ENCODE measurements at regions not wholly inside any gene's neighbourhood (a gene's known extent, or its start where the extent isn't known, plus 50 kb on each side); places are given as distances from the start of the nearest gene placed in this dataset.

GRCh38 chr4:135966936-135967335 lies 1565.4 kb downstream of the PCDH18 start:
- Histone ChIP-seq H3K36me3 (replicated peaks in 1 of 2; ENCODE audit: control extremely low read depth in 1 of 2, control insufficient read depth in 1 of 2, extremely low read depth in 1 of 2, insufficient read depth in 2 of 2, low read length in 1 of 2) (no peaks in the 10 kb centered on the region), H3K4me1 (ENCODE audit: control insufficient read depth in 2 of 2, insufficient read depth in 2 of 2, low read length in 2 of 2) (no peaks in the 10 kb centered on the region), H3K4me2 (replicated peaks; ENCODE audit: low read depth, low read length, poor library complexity, severe bottlenecking) (no peak overlapping the region), H2AFZ (ENCODE audit: insufficient read depth, low read depth, low read length, poor library complexity, severe bottlenecking) (no peak overlapping the region), H3K9ac (ENCODE audit: low read length) (no peak overlapping the region), H3K4me3 (ENCODE audit: control extremely low read depth in 1 of 5, extremely low read depth in 1 of 5, insufficient read depth in 1 of 5, low read depth in 2 of 5, low read length in 4 of 5) (no peak overlapping the region), H3K27ac (ENCODE audit: low read length in 2 of 2) (no peak overlapping the region), H3K79me2 (ENCODE audit: control insufficient read depth, insufficient read depth, low read length) (no peaks in the 10 kb centered on the region), H3K9me3 (ENCODE audit: control extremely low read depth in 1 of 3, control insufficient read depth in 2 of 3, insufficient read depth in 1 of 3, low read length in 2 of 3) (peaks cover 0 to 1% (median 0%) of the 10 kb centered on the region in 3 donors), H4K20me1 (ENCODE audit: control insufficient read depth, insufficient read depth, low read length, poor library complexity, severe bottlenecking) (no peaks in the 10 kb centered on the region), H3K27me3 (replicated peaks in 1 of 4; ENCODE audit: control extremely low read depth in 1 of 4, control insufficient read depth in 3 of 4, insufficient read depth in 4 of 4, low read length in 3 of 4) (no peaks in the 10 kb centered on the region)
- WGBS (ENCODE audit: insufficient coverage): no CpG with 5 or more reads among the region's 1 CpG
- intact Hi-C loops (cut with micrococcal nuclease): no loop called here
- ChIA-PET POLR2A (no interaction called here), CTCF (no interaction called here)
- Mint-ChIP-seq H3K9me3 (ENCODE audit: insufficient read depth) (no peaks in the 10 kb centered on the region), H3K27me3 (no peaks in the 10 kb centered on the region), H3K27ac (no peak overlapping the region), H3K4me1 (no peaks in the 10 kb centered on the region), H3K4me3 (no peak overlapping the region)
- TF ChIP-seq CTCF (IDR thresholded peaks at IDR 0.05) (no peak), EZH2 (IDR thresholded peaks at IDR 0.05; ENCODE audit: borderline replicate concordance, insufficient read depth, low read depth, low read length, poor library complexity, severe bottlenecking) (no peak)
- ATAC-seq (ENCODE audit: low read depth) (no peak), DNase-seq (no peak)

DNA sequence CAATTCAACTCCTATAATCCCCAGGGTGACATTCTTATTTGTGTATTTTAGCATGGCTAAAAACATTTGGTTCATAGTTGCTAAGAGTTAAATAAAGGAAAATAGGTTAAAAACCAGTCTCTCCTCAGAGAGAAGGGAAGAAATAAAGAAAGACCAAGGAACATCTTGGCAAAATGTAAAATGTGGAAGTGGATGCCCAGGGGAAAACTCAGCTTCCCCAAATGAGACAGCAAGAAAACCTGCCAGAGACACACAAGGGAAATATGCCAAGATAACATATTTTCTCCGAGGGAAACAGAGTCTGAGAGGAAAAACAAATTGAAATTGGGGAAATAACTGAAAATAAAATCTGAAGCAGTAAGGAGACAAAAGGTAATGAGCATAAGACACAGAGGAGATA lies 1569.3 kb downstream of the PCDH18 start:
- POLR2A ChIA-PET: no interaction called here
- no peaks in the 10 kb centered on the region for H3K9me3 ChIP-seq (ENCODE audit: control extremely low read depth in 1 of 3, control insufficient read depth in 2 of 3, insufficient read depth in 1 of 3, low read length in 2 of 3)
- no peak overlapping the region for H3K4me2 ChIP-seq (replicated peaks; ENCODE audit: low read depth, low read length, poor library complexity, severe bottlenecking)
- CTCF ChIA-PET: no interaction called here
- H3K4me3 ChIP-seq (ENCODE audit: control extremely low read depth in 1 of 5, extremely low read depth in 1 of 5, insufficient read depth in 1 of 5, low read depth in 2 of 5, low read length in 4 of 5): no peak overlapping the region
- Mint-ChIP-seq H3K4me1 (no peaks in the 10 kb centered on the region), H3K4me3 (no peak overlapping the region), H3K27me3 (no peaks in the 10 kb centered on the region), H3K27ac (no peak overlapping the region), H3K9me3 (ENCODE audit: insufficient read depth) (no peaks in the 10 kb centered on the region)
- H3K36me3 ChIP-seq (replicated peaks in 1 of 2; ENCODE audit: control extremely low read depth in 1 of 2, control insufficient read depth in 1 of 2, extremely low read depth in 1 of 2, insufficient read depth in 2 of 2, low read length in 1 of 2): no peaks in the 10 kb centered on the region
- no peak overlapping the region for H3K27ac ChIP-seq (ENCODE audit: low read length in 2 of 2)
- no peaks in the 10 kb centered on the region for H4K20me1 ChIP-seq (ENCODE audit: control insufficient read depth, insufficient read depth, low read length, poor library complexity, severe bottlenecking)
- H3K4me1 ChIP-seq (ENCODE audit: control insufficient read depth in 2 of 2, insufficient read depth in 2 of 2, low read length in 2 of 2): no peaks in the 10 kb centered on the region
- ATAC-seq (ENCODE audit: low read depth) (no peak), DNase-seq (no peak)
- intact Hi-C loops (cut with micrococcal nuclease): no loop called here
- no peak overlapping the region for H2AFZ ChIP-seq (ENCODE audit: insufficient read depth, low read depth, low read length, poor library complexity, severe bottlenecking)
- no peaks in the 10 kb centered on the region for H3K27me3 ChIP-seq (replicated peaks in 1 of 4; ENCODE audit: control extremely low read depth in 1 of 4, control insufficient read depth in 3 of 4, insufficient read depth in 4 of 4, low read length in 3 of 4)
- H3K9ac ChIP-seq (ENCODE audit: low read length): no peak overlapping the region
- TF ChIP-seq CTCF (IDR thresholded peaks at IDR 0.05) (no peak), EZH2 (IDR thresholded peaks at IDR 0.05; ENCODE audit: borderline replicate concordance, insufficient read depth, low read depth, low read length, poor library complexity, severe bottlenecking) (no peak)
- no peaks in the 10 kb centered on the region for H3K79me2 ChIP-seq (ENCODE audit: control insufficient read depth, insufficient read depth, low read length)
- WGBS (ENCODE audit: insufficient coverage): no CpG with 5 or more reads among the region's 1 CpG
